ENCODE measurements at regions not wholly inside any gene's neighbourhood (a gene's known extent, or its start where the extent isn't known, plus 50 kb on each side); places are given as distances from the start of the nearest gene placed in this dataset.

- no peak overlapping the region for H2AFZ ChIP-seq (ENCODE audit: low read length)
- no peak overlapping the region for H3T11ph ChIP-seq (ENCODE audit: low read length)
- H3K79me1 ChIP-seq (ENCODE audit: insufficient read depth, low read depth, low read length, poor library complexity, severe bottlenecking) = no peaks in the 10 kb centered on the region
- no peaks in the 10 kb centered on the region for H3K23me2 ChIP-seq (ENCODE audit: insufficient read length, low read depth, low read length, poor library complexity, severe bottlenecking)
- H3K4ac ChIP-seq (ENCODE audit: low read depth, low read length) = no peak overlapping the region
- H3K9ac ChIP-seq (ENCODE audit: extremely low read depth, insufficient read length, low read length) = no peak overlapping the region
- H2BK12ac ChIP-seq (ENCODE audit: insufficient read length, low read depth, low read length) = no peak overlapping the region
- Mint-ChIP-seq H3K9me3 (no peaks in the 10 kb centered on the region), H3K36me3 (ENCODE audit: insufficient read depth in 1 of 3, low read depth in 3 of 3) (no peaks in the 10 kb centered on the region), H3K27me3 (ENCODE audit: low read depth) (no peaks in the 10 kb centered on the region), H3K4me1 (peaks cover 14 to 22% of the 10 kb centered on the region in 2 experiments), H3K4me3 (no peak overlapping the region), H3K27ac (no peak overlapping the region)
- H2BK20ac ChIP-seq (ENCODE audit: low read depth, low read length, poor library complexity, severe bottlenecking) = no peak overlapping the region
- H3K14ac ChIP-seq (ENCODE audit: insufficient read depth, low read length) = no peak overlapping the region
- H3K9me3 ChIP-seq (ENCODE audit: control insufficient read depth, low read depth, low read length) = no peaks in the 10 kb centered on the region
- H3K27ac ChIP-seq (ENCODE audit: insufficient read length, low read depth, low read length) = no peak overlapping the region
- no peaks in the 10 kb centered on the region for H4K20me1 ChIP-seq (ENCODE audit: control insufficient read depth, insufficient read depth, insufficient read length)
- H2BK120ac ChIP-seq (ENCODE audit: low read depth, low read length, poor library complexity, severe bottlenecking) = no peak overlapping the region
- H4K5ac ChIP-seq (ENCODE audit: insufficient read length, low read depth, low read length) = no peak overlapping the region
- no peaks in the 10 kb centered on the region for H3K27me3 ChIP-seq (ENCODE audit: insufficient read depth, low read length)
- H3K4me2 ChIP-seq (ENCODE audit: insufficient read depth, insufficient read length, low read length) = no peak overlapping the region
- TF ChIP-seq, protein P1, sequence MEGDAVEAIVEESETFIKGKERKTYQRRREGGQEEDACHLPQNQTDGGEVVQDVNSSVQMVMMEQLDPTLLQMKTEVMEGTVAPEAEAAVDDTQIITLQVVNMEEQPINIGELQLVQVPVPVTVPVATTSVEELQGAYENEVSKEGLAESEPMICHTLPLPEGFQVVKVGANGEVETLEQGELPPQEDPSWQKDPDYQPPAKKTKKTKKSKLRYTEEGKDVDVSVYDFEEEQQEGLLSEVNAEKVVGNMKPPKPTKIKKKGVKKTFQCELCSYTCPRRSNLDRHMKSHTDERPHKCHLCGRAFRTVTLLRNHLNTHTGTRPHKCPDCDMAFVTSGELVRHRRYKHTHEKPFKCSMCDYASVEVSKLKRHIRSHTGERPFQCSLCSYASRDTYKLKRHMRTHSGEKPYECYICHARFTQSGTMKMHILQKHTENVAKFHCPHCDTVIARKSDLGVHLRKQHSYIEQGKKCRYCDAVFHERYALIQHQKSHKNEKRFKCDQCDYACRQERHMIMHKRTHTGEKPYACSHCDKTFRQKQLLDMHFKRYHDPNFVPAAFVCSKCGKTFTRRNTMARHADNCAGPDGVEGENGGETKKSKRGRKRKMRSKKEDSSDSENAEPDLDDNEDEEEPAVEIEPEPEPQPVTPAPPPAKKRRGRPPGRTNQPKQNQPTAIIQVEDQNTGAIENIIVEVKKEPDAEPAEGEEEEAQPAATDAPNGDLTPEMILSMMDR (conservative IDR thresholded peaks at IDR 0.05) = no peak
- no peak for DNase-seq
- no peak overlapping the region for H2BK15ac ChIP-seq (ENCODE audit: low read depth, low read length)
- H2AK5ac ChIP-seq (ENCODE audit: insufficient read length, low read length) = no peak overlapping the region
- H3K23ac ChIP-seq (ENCODE audit: insufficient read length, low read depth, low read length) = no peak overlapping the region
- no peaks in the 10 kb centered on the region for H3K4me1 ChIP-seq (ENCODE audit: insufficient read depth, low read length)
- WGBS (ENCODE audit: extremely low coverage, insufficient read length, low lambda C conversion rate) = no CpG with 5 or more reads among the region's 1 CpG
- no peak overlapping the region for H3K56ac ChIP-seq (ENCODE audit: insufficient read length, low read depth, low read length)
- no peak overlapping the region for H2BK5ac ChIP-seq (ENCODE audit: insufficient read length, low read length)
- no peak overlapping the region for H4K91ac ChIP-seq (ENCODE audit: insufficient read length, low read depth, low read length)
- no peaks in the 10 kb centered on the region for H3K79me2 ChIP-seq (ENCODE audit: insufficient read depth, low read length)
- H3K18ac ChIP-seq (ENCODE audit: insufficient read length, low read depth, low read length) = no peak overlapping the region
- no peak overlapping the region for H4K8ac ChIP-seq (replicated peaks; ENCODE audit: insufficient read length, low read depth, low read length)
Observed at GRCh38 chr7:12031186-12031585, 179.9 kb upstream of the TMEM106B start.

All from H9 (cell line).